ENCODE measurements at regions not wholly inside any gene's neighbourhood (a gene's known extent, or its start where the extent isn't known, plus 50 kb on each side); places are given as distances from the start of the nearest gene placed in this dataset.

GRCh38 chr20:40326784-40327183, 362.3 kb downstream of the MAFB start:
- TF ChIP-seq, protein P1, sequence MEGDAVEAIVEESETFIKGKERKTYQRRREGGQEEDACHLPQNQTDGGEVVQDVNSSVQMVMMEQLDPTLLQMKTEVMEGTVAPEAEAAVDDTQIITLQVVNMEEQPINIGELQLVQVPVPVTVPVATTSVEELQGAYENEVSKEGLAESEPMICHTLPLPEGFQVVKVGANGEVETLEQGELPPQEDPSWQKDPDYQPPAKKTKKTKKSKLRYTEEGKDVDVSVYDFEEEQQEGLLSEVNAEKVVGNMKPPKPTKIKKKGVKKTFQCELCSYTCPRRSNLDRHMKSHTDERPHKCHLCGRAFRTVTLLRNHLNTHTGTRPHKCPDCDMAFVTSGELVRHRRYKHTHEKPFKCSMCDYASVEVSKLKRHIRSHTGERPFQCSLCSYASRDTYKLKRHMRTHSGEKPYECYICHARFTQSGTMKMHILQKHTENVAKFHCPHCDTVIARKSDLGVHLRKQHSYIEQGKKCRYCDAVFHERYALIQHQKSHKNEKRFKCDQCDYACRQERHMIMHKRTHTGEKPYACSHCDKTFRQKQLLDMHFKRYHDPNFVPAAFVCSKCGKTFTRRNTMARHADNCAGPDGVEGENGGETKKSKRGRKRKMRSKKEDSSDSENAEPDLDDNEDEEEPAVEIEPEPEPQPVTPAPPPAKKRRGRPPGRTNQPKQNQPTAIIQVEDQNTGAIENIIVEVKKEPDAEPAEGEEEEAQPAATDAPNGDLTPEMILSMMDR (IDR thresholded peaks at IDR 0.05): no peak
- no peak for TF ChIP-seq POLR2A (IDR thresholded peaks at IDR 0.05)

Data from tibial nerve (tissue), 3 donors.